K562 (cell line): ENCODE measurements at regions not wholly inside any gene's neighbourhood (a gene's known extent, or its start where the extent isn't known, plus 50 kb on each side); places are given as distances from the start of the nearest gene placed in this dataset.

Experiments used
- AFF1 ChIP-seq, 2 experiments: fragments of 450-650 bp; IDR thresholded peaks; 2 replicates each; pipeline ENCODE4 v1.6.1; 2018; ENCODE audit warnings: mild to moderate bottlenecking in 2 of 2, low read depth in 1 of 2; ENCODE audit not compliant: partially characterized antibody in 2 of 2
- CCNT2 ChIP-seq: IDR thresholded peaks from 2 replicates; pipeline ENCODE4 v1.6.1; 2011; ENCODE audit warnings: borderline replicate concordance, low read depth, mild to moderate bottlenecking, moderate library complexity, mixed read lengths, low read length; ENCODE audit not compliant: insufficient read length; ENCODE audit errors: extremely low read depth
- ZBTB40 ChIP-seq, 2 experiments: fragments of 450-650 bp in 1 of 2; sonication (generic) in 1 of 2; formaldehyde crosslinking in 1 of 2; IDR thresholded peaks; 2 replicates each; pipeline versions ENCODE4 v1.7.1 to v1.9.0; 2016 to 2022; ENCODE audit warnings: inconsistent platforms in 1 of 2, mild to moderate bottlenecking in 1 of 2, missing genetic modification reagents in 1 of 2

- TF ChIP-seq CCNT2 (no peak), AFF1 (IDR thresholded peaks at IDR 0.05; ENCODE audit: low read depth in 1 of 2, partially characterized antibody in 2 of 2) (no peak), ZBTB40 (IDR thresholded peaks at IDR 0.05) (no peak), ZBTB40 (CRISPR knock-in tag; IDR thresholded peaks at IDR 0.05) (no peak)
Observed at GRCh38 chr5:111016801-111017200, 54.7 kb upstream of the TSLP start (continued).
